ENCODE measurements at regions not wholly inside any gene's neighbourhood (a gene's known extent, or its start where the extent isn't known, plus 50 kb on each side); places are given as distances from the start of the nearest gene placed in this dataset.
A peak's percentile ranks its signal among the peaks of the same experiment; 100 is the strongest.

DNA sequence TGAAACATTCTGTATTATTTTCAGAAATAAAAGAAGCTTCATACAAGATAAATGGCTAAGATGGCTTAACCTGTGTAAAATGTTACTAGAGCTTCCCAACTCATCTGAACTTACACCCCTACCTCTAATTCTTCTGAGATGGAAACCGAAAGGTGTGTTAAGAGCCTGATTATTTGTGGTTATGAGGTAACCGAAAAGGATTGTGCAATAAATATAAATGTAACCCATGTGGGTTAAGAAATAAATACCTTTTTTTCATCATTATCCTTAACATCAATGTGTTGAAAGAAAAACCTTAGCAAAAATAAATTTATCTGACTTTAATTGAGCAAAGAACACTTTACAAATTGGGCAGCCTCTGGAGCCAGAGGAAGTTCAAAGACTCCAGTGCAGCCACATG, 961.8 kb upstream of the SPRY2 start:
- Histone ChIP-seq H3K79me1 (ENCODE audit: low read depth in 1 of 2, low read length in 2 of 2) (no peaks in the 10 kb centered on the region), H2AK9ac (replicated peaks; ENCODE audit: low read depth, low read length, poor library complexity) (no peak overlapping the region), H4K91ac (ENCODE audit: insufficient read depth, low read depth, low read length) (no peak overlapping the region), H3K4me1 (ENCODE audit: control insufficient read depth, insufficient read depth, low read length) (no peaks in the 10 kb centered on the region), H4K8ac (ENCODE audit: low read depth in 2 of 2, low read length in 2 of 2) (no peak overlapping the region), H4K5ac (ENCODE audit: low read depth, low read length) (no peak overlapping the region), H3K9me3 (ENCODE audit: control insufficient read depth, insufficient read depth, low read length) (peaks cover 6% of the 10 kb centered on the region), H4K20me1 (ENCODE audit: insufficient read depth, low read length) (no peaks in the 10 kb centered on the region), H3K4me2 (ENCODE audit: low read depth, low read length) (no peak overlapping the region), H3K4me3 (ENCODE audit: insufficient read depth, low read depth, low read length) (no peak overlapping the region), H3K14ac (replicated peaks; ENCODE audit: low read depth, low read length) (no peak overlapping the region), H3K27me3 (ENCODE audit: control insufficient read depth, insufficient read depth, low read length) (no peaks in the 10 kb centered on the region), H3K36me3 (ENCODE audit: control insufficient read depth, insufficient read depth, low read length) (no peaks in the 10 kb centered on the region), H2AK5ac (ENCODE audit: low read depth, low read length) (no peak overlapping the region), H2BK120ac (ENCODE audit: low read depth, low read length) (no peak overlapping the region), H3K23ac (ENCODE audit: low read depth, low read length) (no peak overlapping the region), H3K9me1 (ENCODE audit: insufficient read depth, low read length) (no peaks in the 10 kb centered on the region), H3K4ac (ENCODE audit: low read depth, low read length) (no peak overlapping the region), H2AFZ (replicated peaks; ENCODE audit: low read length, poor library complexity) (no peak overlapping the region), H2BK5ac (ENCODE audit: low read depth, low read length, poor library complexity, severe bottlenecking) (no peak overlapping the region), H2BK20ac (ENCODE audit: low read depth, low read length) (no peak overlapping the region), H3K56ac (ENCODE audit: extremely low read depth, insufficient read depth, low read length) (no peak overlapping the region), H2BK15ac (ENCODE audit: low read depth, low read length) (no peak overlapping the region), H3K18ac (ENCODE audit: low read depth, low read length) (no peak overlapping the region), H3K27ac (ENCODE audit: insufficient read depth, low read length) (no peak overlapping the region), H3K9ac (ENCODE audit: low read depth, low read length) (no peak overlapping the region)
- dilution Hi-C loops (cut with HindIII; ENCODE audit: low sequenced_read_pairs, unreplicated experiment) (no loop called here), in situ Hi-C loops (cut with MboI; ENCODE audit: low sequenced_read_pairs) (no loop called here), intact Hi-C loops (cut with micrococcal nuclease) (no loop called here)
- ATAC-seq (ENCODE audit: low read depth): no peak
- BruUV-seq (replicated peaks): no TSS peak
- TF ChIP-seq SMC3 (IDR thresholded peaks at IDR 0.05; ENCODE audit: low read depth, low read length): no peak
- peak; percentile 50 for TF ChIP-seq CEBPB (IDR thresholded peaks at IDR 0.05; ENCODE audit: low read depth, low read length)
- TF ChIP-seq MAZ (IDR thresholded peaks at IDR 0.05; ENCODE audit: borderline replicate concordance, low read depth, low read length): no peak
- no peak for DNase-seq
- ChIA-PET CTCF (no interaction called here), POLR2A (ENCODE audit: unreplicated experiment) (interaction anchor here (0.5 kb wide), 1 partner anchor 275 kb away, joined by 3 read pairs; no protein-coding TSS in a partner anchor)
- WGBS, 2 experiments (ENCODE audit: extremely low coverage in 2 of 2, insufficient read length in 1 of 2): no CpG with 5 or more reads among the region's 2 CpGs

Measured in IMR-90 (cell line).